ENCODE measurements at regions not wholly inside any gene's neighbourhood (a gene's known extent, or its start where the extent isn't known, plus 50 kb on each side); places are given as distances from the start of the nearest gene placed in this dataset.

- no peak for DNase-seq
These were observed 402.1 kb downstream of the ZNF536 start for GRCh38 chr19:30774252-30774766.

DNA sequence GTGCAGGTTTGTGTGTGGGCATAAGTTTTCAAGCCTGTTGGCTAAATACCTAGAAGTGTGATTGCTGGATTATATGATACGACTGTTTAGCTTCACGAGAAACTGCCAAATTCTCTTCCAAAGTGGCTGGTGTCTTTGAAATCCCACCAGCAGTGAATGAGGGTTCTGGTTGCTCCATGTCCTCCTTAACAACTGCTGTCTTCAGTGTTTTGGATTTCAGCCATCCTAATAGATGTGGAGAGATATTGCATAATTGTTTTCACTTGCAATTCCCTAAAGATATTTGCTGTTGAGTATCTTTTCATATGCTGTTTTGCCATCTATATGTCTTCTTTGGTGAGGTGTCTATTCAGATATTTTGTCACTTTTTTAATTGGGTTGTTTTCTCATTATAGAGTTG is 390.5 kb downstream of the ZNF536 start:
- DNase-seq: no peak

DNA sequence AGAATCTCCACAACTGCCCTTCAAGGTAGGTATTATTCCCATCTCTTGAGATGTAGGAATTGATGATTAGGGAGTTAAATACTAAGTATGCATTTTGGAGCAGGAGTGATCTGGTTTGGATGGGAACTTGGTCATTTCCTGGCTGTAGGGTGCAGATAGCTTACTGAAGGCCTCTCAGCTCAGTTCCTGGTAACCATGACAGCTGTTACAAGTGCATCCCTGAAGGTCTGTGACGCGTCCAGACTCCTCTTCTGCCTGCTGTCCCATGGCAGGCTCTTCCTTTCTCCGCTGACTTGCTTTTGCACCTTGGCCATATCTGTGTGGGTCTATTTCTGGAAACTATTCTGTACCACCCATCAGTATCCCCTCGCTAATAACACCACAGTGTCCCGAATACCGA is 387.8 kb downstream of the ZNF536 start:
- no peak for DNase-seq

- DNase-seq: no peak
These were observed 385.8 kb downstream of the ZNF536 start for GRCh38 chr19:30757837-30758617.

DNA sequence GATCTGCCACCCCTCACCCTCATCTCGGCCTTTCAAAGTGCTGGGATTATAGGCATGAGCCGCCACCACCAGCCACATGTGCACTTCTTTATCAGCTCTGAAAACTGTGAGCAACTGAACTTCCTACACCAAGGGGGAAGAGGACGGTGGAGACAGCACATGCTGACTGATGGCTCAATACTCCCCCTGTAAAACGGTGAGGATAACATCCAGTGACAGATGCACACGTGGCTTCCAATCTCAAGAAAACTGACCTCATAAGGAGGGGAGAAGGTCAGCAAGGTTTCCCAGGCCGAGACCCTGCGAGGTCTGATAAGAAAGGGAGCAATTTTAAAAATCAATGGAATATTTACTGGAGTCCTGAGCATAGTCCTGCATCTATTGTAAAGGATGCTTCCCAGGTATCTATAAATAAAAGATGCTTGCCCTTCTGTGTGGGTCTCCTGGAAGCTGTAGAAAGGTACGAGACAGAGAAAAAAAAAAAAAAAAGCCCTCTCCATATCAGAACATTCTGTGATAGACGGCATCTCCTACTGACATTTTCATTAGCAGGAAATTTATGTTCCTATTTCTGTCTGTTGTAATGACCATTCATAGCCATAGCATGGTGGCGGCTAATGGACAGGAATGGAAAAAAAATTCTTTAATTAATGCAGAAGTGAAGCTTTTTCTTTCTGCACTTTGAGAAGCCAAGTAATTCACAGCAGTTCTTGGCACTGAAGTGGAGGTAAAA is 385.1 kb downstream of the ZNF536 start:
- no peak for DNase-seq

DNA sequence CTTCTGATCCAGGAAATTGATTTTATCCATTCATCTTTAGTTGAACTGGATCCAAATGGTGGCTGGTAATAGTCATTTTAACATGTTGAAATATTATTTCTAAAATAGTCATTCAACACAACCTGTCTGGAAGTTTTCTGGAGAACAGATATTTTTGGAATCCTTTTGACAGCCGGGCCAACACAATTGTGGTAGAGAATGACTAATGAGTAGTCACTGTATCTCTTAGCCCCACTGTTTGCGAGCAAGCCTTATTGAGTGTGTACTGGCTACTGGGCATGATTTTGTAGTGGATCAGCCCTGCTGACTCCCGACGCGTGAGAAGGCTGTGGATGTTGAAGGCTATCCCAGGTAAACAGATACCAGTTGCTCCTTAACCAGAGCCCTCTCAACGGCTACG is 383.4 kb downstream of the ZNF536 start:
- DNase-seq: no peak

GRCh38 chr19:30754162-30754561 is 382.0 kb downstream of the ZNF536 start:
- DNase-seq: no peak

DNA sequence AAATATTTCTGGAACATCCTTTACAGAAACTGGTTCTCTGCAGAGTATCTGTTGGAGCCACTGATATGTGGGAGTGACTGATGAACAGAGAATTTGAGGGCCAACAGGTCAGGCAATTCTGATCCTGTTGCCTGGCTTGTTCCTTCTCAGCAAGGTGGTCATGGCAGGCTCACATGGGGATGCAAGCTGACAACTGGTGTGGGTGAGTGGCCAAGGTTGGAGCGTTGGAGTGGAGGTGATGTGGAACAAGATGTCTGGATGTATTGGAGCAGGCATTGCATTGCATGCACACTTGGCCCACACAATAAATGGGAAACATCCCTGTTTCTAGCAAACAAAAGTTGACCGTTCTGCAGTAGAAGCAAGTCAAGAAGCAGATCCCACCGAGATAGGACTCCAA is 380.7 kb downstream of the ZNF536 start:
- DNase-seq: no peak

- no peak for DNase-seq
These were observed 380.0 kb downstream of the ZNF536 start for GRCh38 chr19:30752201-30752600.

- no peak for DNase-seq
These were observed 373.3 kb downstream of the ZNF536 start for GRCh38 chr19:30745476-30745985.

- no peak for DNase-seq
These were observed 372.7 kb downstream of the ZNF536 start for GRCh38 chr19:30744741-30745475.

DNA sequence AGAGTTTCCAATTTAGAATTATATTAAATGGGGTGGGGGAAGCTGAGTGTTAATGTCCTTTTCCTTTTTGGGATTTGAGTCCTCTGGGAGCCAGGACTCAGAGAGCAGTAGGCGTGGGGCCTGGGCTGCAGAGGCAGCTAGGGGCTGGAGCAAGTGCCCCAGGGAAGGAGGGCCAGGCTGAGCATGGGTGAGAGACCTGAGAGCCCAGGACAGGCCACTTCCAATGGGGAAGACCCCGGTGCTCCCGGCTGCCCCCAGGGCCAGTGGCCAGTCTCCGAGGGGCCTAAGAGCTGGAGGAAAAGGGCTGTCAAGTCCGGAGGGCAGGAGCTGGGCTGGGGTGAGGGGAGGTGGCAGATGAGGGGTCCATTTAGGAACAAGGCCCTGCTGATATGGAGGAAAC is 371.5 kb downstream of the ZNF536 start:
- no peak for DNase-seq

DNA sequence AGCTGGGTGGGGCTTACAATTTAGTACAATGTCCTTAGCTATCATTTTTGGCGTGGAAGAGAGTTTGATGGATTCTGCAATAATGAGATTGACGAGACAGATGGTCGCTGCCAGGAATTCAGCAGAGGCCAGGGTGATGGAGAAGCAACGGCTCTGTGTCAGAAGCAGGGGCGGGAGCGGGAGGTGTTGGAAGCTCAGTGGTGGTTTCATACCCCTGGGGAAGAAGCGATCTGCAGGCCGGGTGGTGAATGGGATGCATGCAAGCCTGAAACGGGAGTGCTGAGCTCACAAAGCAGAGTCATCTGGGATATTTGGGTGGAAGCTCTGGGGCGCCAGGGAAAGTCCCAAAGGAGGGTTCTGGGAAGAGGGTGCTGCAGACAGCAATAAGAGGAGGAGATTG is 370.8 kb downstream of the ZNF536 start:
- DNase-seq: no peak

- DNase-seq: no peak
These were observed 370.3 kb downstream of the ZNF536 start for GRCh38 chr19:30742406-30742938.

DNA sequence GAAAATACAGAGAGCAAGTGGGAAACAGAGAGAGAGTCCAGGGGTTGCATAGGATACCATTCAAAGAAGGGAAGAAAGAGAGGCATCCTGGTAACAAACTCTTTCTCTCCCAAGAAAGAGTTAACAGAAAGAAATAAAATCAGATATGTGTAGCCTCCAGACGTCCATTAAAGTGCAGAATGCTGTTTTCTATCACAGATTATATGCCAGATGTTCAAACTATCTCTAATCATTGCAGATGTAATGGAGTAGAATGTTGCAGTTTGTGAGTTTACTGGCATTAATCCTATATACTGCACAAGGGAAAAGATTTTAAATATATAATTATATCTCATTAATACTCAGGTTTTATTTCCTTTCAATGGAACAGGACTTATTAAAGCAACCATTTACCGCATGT is 369.4 kb downstream of the ZNF536 start:
- DNase-seq: no peak

DNA sequence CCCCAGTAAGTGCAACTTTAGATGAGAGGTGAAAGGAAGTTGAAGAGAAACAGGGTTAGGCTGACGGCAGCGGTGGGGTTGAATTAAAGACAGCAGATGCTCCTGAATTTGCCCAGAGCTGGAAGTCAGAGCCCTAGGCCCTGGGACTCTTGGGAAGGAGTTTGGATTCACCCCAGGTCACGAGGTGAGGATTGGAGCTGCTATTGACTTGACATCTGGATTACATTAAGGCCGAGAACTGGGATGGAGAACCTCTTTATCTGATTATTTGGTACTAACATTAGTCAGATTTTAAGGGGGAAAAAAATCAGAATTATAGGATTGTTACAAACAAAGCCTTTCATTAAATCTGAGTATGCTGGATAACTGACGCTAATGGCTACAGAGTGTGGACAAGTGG is 367.2 kb downstream of the ZNF536 start:
- no peak for DNase-seq

- no peak for DNase-seq
These were observed 365.9 kb downstream of the ZNF536 start for GRCh38 chr19:30738047-30738446.

GRCh38 chr19:30734669-30735068 is 362.5 kb downstream of the ZNF536 start:
- DNase-seq: no peak

GRCh38 chr19:30733826-30734550 is 361.8 kb downstream of the ZNF536 start:
- no peak for DNase-seq

- DNase-seq: no peak
These were observed 359.4 kb downstream of the ZNF536 start for GRCh38 chr19:30731591-30731990.

DNA sequence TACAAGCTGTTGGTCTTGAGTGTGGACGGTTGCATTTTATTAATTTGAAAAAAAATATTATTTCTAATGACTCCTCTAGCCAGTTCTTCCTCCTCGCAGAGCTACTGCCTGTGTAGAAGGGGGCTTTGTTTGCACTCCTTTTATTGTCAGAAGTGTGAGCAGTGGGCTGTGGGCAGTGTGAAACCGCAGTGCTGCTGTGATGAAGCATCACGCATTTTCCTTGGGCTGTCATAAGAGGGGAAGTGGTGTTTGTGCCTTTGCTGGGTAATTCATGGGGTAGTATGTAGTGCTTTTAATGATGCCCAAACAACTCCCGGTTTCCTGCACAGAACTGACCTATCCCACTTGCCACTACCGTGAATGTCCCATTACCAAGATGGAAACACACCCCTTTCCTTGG is 357.3 kb downstream of the ZNF536 start:
- DNase-seq: no peak

- no peak for DNase-seq
These were observed 350.6 kb downstream of the ZNF536 start for GRCh38 chr19:30722761-30723160.
